Breast epithelium (tissue), 4 donors: ENCODE measurements at regions not wholly inside any gene's neighbourhood (a gene's known extent, or its start where the extent isn't known, plus 50 kb on each side); places are given as distances from the start of the nearest gene placed in this dataset.

Experiments used
- DNase-seq, 2 donors: peaks; one replicate each; pipeline ENCODE4 v3.0.0-alpha.2; 2019; ENCODE audit warnings: low spot score in 2 of 2
- H3K27ac ChIP-seq, 2 donors: fragments of 200-600 bp; sonication (generic) in 1 of 2; one replicate each; pipeline ENCODE4 v1.5.1; 2016 to 2019; ENCODE audit warnings: mild to moderate bottlenecking in 1 of 2
- H3K27me3 ChIP-seq, 2 donors: fragments of 200-600 bp; sonication (generic) in 1 of 2; one replicate each; pipeline versions ENCODE4 v1.5.1 to v1.6.0; 2017 to 2019; ENCODE audit warnings: control low read depth in 1 of 2, mild to moderate bottlenecking in 1 of 2
- H3K36me3 ChIP-seq: fragments of 200-600 bp; one replicate; pipeline ENCODE4 v1.5.1; 2019
- H3K4me1 ChIP-seq, 2 donors: fragments of 200-600 bp; sonication (generic); one replicate each; pipeline ENCODE4 v1.5.1; 2016 to 2019; ENCODE audit warnings: control low read depth in 1 of 2
- H3K4me3 ChIP-seq, 3 donors: fragments of 200-600 bp; sonication (generic); 1 replicate in 2 of 3; 2 replicates in 1 of 3; pipeline ENCODE4 v1.5.1; 2016 to 2019; ENCODE audit warnings: mild to moderate bottlenecking in 3 of 3, moderate library complexity in 2 of 3
- H3K9me3 ChIP-seq, 2 donors: fragments of 200-600 bp; sonication (generic) in 1 of 2; one replicate each; pipeline ENCODE4 v1.5.1; 2016 to 2019; ENCODE audit warnings: control low read depth in 1 of 2
- POLR2A ChIP-seq: fragments of 450-650 bp; IDR thresholded peaks from one replicate; pipeline ENCODE4 v1.6.1; 2016; ENCODE audit warnings: antibody characterized with exemption, mild to moderate bottlenecking, moderate library complexity
- POLR2AphosphoS5 ChIP-seq, 3 donors: sonication (generic); formaldehyde crosslinking; IDR thresholded peaks; one replicate each; pipeline ENCODE4 v1.6.1; 2017; ENCODE audit warnings: antibody characterized with exemption in 3 of 3
- intact Hi-C: fragments of 100-400 bp; cut with DNase I; formaldehyde crosslinking; loops from one replicate; pipeline ENCODE4 v1.15.1; 2023; ENCODE audit warnings: low total_unique reads
- TF ChIP-seq, protein P1 (sequence below), 3 donors: fragments of 450-650 bp; IDR thresholded peaks; one replicate each; pipeline ENCODE4 v1.5.1; 2016 to 2017; ENCODE audit warnings: antibody characterized with exemption in 3 of 3, mild to moderate bottlenecking in 3 of 3, moderate library complexity in 3 of 3

DNA sequence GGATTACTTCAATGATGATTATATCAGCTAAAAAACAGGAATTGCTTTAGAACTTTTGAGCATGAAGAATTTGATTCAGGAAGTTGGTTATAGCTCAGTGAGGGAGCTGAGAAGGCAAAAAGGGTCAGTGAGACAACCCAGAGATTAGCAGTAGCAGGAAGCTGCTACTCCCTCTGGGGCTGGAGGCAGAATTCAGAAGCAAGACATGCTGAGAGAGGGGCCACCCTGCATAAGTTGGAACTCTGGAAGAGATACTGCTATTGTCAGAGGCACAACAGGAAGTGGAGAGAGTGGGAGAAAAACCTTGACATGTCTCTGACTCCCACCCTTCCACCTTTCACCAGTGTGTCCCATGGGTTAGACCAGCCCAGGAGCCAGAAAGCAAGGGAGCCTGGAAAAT lies 488.7 kb downstream of the ADRA2A start:
- H3K9me3 ChIP-seq, result no peaks in the 10 kb centered on the region
- no peaks in the 10 kb centered on the region for H3K4me1 ChIP-seq
- no peaks in the 10 kb centered on the region for H3K36me3 ChIP-seq
- intact Hi-C loops, result no loop called here
- H3K27ac ChIP-seq, result no peak overlapping the region
- H3K4me3 ChIP-seq, result no peak overlapping the region
- TF ChIP-seq POLR2A, result no peak
- TF ChIP-seq POLR2AphosphoS5 (IDR thresholded peaks at IDR 0.05), result no peak
- TF ChIP-seq, protein P1, sequence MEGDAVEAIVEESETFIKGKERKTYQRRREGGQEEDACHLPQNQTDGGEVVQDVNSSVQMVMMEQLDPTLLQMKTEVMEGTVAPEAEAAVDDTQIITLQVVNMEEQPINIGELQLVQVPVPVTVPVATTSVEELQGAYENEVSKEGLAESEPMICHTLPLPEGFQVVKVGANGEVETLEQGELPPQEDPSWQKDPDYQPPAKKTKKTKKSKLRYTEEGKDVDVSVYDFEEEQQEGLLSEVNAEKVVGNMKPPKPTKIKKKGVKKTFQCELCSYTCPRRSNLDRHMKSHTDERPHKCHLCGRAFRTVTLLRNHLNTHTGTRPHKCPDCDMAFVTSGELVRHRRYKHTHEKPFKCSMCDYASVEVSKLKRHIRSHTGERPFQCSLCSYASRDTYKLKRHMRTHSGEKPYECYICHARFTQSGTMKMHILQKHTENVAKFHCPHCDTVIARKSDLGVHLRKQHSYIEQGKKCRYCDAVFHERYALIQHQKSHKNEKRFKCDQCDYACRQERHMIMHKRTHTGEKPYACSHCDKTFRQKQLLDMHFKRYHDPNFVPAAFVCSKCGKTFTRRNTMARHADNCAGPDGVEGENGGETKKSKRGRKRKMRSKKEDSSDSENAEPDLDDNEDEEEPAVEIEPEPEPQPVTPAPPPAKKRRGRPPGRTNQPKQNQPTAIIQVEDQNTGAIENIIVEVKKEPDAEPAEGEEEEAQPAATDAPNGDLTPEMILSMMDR (IDR thresholded peaks at IDR 0.05), result no peak
- no peak for DNase-seq
- no peaks in the 10 kb centered on the region for H3K27me3 ChIP-seq

DNA sequence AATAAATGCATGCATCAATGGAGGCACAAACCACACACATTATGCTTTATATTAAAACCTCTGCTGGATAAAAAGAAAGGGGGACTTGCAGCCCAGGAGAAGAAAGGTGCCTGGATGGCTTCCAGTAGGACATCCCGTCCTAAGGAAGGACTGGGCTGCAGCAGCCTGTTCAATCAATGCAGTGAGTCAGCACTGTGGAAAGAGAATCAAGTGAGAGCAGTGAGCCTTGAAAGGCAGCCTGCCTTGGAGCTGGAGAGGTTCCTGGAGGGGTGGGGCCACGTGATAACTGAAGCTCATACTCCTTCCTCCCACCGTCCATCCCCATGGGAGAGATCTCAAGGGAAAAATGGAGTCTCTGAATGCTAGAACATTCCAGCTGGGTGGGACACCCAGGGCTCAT lies 501.2 kb downstream of the ADRA2A start:
- Histone ChIP-seq H3K4me1 (no peaks in the 10 kb centered on the region), H3K4me3 (no peak overlapping the region), H3K9me3 (peaks cover 5 to 8% of the 10 kb centered on the region in 2 donors), H3K36me3 (no peaks in the 10 kb centered on the region), H3K27ac (no peak overlapping the region), H3K27me3 (no peaks in the 10 kb centered on the region)
- intact Hi-C loops, result no loop called here
- no peak for TF ChIP-seq POLR2AphosphoS5 (IDR thresholded peaks at IDR 0.05)
- TF ChIP-seq, protein P1 (IDR thresholded peaks at IDR 0.05), result no peak
- TF ChIP-seq POLR2A, result no peak
- DNase-seq, result no peak

DNA sequence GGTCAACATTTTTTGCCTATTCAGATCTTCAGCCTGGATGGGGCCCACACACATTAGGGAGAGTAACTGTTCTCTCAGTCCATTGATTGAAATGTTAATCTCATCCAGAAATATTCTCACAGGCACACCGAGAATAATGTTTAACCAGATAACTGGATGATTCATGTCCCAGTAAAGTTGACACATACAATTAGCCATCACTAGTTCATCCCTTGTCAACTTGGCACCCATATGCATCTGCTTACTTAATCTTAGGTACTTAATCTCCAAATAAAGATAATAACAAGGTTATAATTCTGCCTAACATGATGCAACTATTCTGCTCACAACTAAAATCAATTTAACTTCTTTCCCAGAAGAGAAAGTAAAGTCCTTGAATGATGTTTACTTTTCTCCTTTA lies 502.6 kb downstream of the ADRA2A start:
- Histone ChIP-seq H3K4me1 (no peaks in the 10 kb centered on the region), H3K27ac (no peak overlapping the region), H3K27me3 (no peaks in the 10 kb centered on the region), H3K36me3 (no peaks in the 10 kb centered on the region), H3K4me3 (no peak overlapping the region), H3K9me3 (no peaks in the 10 kb centered on the region)
- TF ChIP-seq, protein P1 (IDR thresholded peaks at IDR 0.05), result no peak
- TF ChIP-seq POLR2AphosphoS5 (IDR thresholded peaks at IDR 0.05), result no peak
- TF ChIP-seq POLR2A, result no peak
- no peak for DNase-seq
- intact Hi-C loops, result no loop called here

DNA sequence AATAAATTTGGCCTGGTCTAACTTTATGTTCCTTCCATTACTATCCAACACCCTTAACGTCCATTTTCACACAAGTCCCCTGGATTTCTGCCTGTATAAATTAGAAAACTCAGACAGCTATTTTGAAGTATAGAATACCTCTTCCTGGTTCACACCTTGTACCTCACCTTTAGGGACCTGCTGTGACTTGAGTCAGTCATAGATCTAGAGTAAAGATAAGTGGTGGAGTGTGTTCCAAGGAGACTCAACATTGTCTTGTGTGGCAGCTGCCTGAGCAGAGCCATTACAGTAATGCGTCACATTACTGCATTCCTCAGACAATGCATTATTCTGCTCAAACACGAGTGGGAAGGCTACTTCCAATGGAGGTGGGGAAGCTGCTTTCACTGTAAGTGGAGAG lies 513.9 kb downstream of the ADRA2A start:
- H3K36me3 ChIP-seq, result no peaks in the 10 kb centered on the region
- no peaks in the 10 kb centered on the region for H3K9me3 ChIP-seq
- H3K4me1 ChIP-seq, result no peaks in the 10 kb centered on the region
- no peak overlapping the region for H3K4me3 ChIP-seq
- no peaks in the 10 kb centered on the region for H3K27me3 ChIP-seq
- DNase-seq, result no peak
- H3K27ac ChIP-seq, result no peak overlapping the region
- TF ChIP-seq, protein P1 (IDR thresholded peaks at IDR 0.05), result no peak
- intact Hi-C loops, result no loop called here

DNA sequence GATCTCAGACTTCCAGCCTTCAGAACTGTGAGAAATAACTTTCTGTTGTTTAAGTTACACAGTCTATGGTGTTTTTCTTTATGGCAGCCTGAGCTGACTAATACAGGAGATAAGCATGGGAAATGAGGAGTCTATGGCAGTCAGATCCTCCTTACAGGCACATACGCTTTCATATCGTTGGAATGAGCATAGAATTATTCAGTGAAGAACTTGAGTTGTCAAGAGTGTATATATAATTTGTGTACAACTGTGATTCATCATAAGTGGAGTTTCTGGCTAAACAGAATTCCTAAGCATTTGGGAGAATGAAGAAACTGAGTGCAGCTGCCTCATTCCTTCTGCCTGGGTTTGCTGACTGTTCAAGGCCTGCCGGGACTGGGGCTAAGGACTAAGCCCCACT lies 516.7 kb downstream of the ADRA2A start:
- no peaks in the 10 kb centered on the region for H3K9me3 ChIP-seq
- no peak overlapping the region for H3K27ac ChIP-seq
- no peak for TF ChIP-seq POLR2A
- TF ChIP-seq, protein P1 (IDR thresholded peaks at IDR 0.05), result no peak
- no peak for TF ChIP-seq POLR2AphosphoS5 (IDR thresholded peaks at IDR 0.05)
- H3K36me3 ChIP-seq, result no peaks in the 10 kb centered on the region
- no peaks in the 10 kb centered on the region for H3K4me1 ChIP-seq
- intact Hi-C loops, result no loop called here
- no peaks in the 10 kb centered on the region for H3K27me3 ChIP-seq
- no peak for DNase-seq
- no peak overlapping the region for H3K4me3 ChIP-seq
